ENCODE measurements at regions not wholly inside any gene's neighbourhood (a gene's known extent, or its start where the extent isn't known, plus 50 kb on each side); places are given as distances from the start of the nearest gene placed in this dataset.

- no TSS peak for BruUV-seq (replicated peaks)
- Histone ChIP-seq H3K9me3 (replicated peaks; ENCODE audit: control insufficient read depth, insufficient read depth, low read length) (no peaks in the 10 kb centered on the region), H3K27ac (ENCODE audit: control insufficient read depth, insufficient read depth) (no peak overlapping the region), H4K20me1 (ENCODE audit: control insufficient read depth, insufficient read depth) (no peaks in the 10 kb centered on the region), H3K27me3 (replicated peaks in 1 of 2; ENCODE audit: control insufficient read depth in 2 of 2, insufficient read depth in 2 of 2, low read length in 1 of 2) (no peaks in the 10 kb centered on the region), H3K79me2 (ENCODE audit: control insufficient read depth, insufficient read depth, low read length) (no peaks in the 10 kb centered on the region), H2AFZ (ENCODE audit: control insufficient read depth, low read depth, low read length) (no peak overlapping the region), H3K4me3 (no peak overlapping the region), H3K4me1 (ENCODE audit: control insufficient read depth, insufficient read depth, low read length) (no peaks in the 10 kb centered on the region), H3K9ac (ENCODE audit: control insufficient read depth, insufficient read depth, low read length) (no peak overlapping the region), H3K36me3 (ENCODE audit: control insufficient read depth in 2 of 2, insufficient read depth in 2 of 2, low read length in 1 of 2) (no peaks in the 10 kb centered on the region), H3K4me2 (ENCODE audit: control insufficient read depth, insufficient read depth) (no peak overlapping the region)
- CTCF ChIA-PET, result no interaction called here
- FAIRE-seq (no peak), ATAC-seq (no peak), DNase-seq (ENCODE audit: low read depth, low spot score) (no peak)
- RAD21 ChIA-PET (ENCODE audit: unreplicated experiment), result no interaction called here
- in situ Hi-C loops (cut with MboI), result no loop called here
- SMC1A ChIA-PET (ENCODE audit: uncharacterized antibody, unreplicated experiment), result interaction anchor here (1.4 kb wide), 1 partner anchor 9 kb away, joined by 5 read pairs; no protein-coding TSS in a partner anchor
- intact Hi-C loops (cut with micrococcal nuclease; ENCODE audit: unreplicated experiment), result no loop called here
- 36% methylated on average over 7 of the region's 7 CpGs for WGBS (ENCODE audit: insufficient coverage, insufficient replicate concordance, low lambda C conversion rate, missing lambda C conversion rate)
- POLR2A ChIA-PET, result no interaction called here
- TF ChIP-seq, protein P1, sequence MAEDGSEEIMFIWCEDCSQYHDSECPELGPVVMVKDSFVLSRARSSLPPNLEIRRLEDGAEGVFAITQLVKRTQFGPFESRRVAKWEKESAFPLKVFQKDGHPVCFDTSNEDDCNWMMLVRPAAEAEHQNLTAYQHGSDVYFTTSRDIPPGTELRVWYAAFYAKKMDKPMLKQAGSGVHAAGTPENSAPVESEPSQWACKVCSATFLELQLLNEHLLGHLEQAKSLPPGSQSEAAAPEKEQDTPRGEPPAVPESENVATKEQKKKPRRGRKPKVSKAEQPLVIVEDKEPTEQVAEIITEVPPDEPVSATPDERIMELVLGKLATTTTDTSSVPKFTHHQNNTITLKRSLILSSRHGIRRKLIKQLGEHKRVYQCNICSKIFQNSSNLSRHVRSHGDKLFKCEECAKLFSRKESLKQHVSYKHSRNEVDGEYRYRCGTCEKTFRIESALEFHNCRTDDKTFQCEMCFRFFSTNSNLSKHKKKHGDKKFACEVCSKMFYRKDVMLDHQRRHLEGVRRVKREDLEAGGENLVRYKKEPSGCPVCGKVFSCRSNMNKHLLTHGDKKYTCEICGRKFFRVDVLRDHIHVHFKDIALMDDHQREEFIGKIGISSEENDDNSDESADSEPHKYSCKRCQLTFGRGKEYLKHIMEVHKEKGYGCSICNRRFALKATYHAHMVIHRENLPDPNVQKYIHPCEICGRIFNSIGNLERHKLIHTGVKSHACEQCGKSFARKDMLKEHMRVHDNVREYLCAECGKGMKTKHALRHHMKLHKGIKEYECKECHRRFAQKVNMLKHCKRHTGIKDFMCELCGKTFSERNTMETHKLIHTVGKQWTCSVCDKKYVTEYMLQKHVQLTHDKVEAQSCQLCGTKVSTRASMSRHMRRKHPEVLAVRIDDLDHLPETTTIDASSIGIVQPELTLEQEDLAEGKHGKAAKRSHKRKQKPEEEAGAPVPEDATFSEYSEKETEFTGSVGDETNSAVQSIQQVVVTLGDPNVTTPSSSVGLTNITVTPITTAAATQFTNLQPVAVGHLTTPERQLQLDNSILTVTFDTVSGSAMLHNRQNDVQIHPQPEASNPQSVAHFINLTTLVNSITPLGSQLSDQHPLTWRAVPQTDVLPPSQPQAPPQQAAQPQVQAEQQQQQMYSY (CRISPR knock-in tag; IDR thresholded peaks at IDR 0.05), result no peak
- TF ChIP-seq ZSCAN29 (IDR thresholded peaks at IDR 0.05) (no peak), EZH2 (IDR thresholded peaks at IDR 0.05; ENCODE audit: borderline replicate concordance, control insufficient read depth, low read depth, low read length) (no peak), TCF7 (IDR thresholded peaks at IDR 0.05; ENCODE audit: borderline replicate concordance) (no peak), BACH1 (IDR thresholded peaks at IDR 0.05; ENCODE audit: borderline replicate concordance) (no peak), SUZ12 (IDR thresholded peaks at IDR 0.05; ENCODE audit: unreplicated experiment) (no peak), RFX5 (IDR thresholded peaks at IDR 0.05; ENCODE audit: low read depth, low read length) (no peak), CBX5 (IDR thresholded peaks at IDR 0.05; ENCODE audit: low read depth) (no peak), PKNOX1 (IDR thresholded peaks at IDR 0.05) (no peak), KDM1A (IDR thresholded peaks at IDR 0.05; ENCODE audit: borderline replicate concordance) (no peak), NFIC (IDR thresholded peaks at IDR 0.05; ENCODE audit: low read depth, low read length) (no peak)
- TF ChIP-seq, protein P2, sequence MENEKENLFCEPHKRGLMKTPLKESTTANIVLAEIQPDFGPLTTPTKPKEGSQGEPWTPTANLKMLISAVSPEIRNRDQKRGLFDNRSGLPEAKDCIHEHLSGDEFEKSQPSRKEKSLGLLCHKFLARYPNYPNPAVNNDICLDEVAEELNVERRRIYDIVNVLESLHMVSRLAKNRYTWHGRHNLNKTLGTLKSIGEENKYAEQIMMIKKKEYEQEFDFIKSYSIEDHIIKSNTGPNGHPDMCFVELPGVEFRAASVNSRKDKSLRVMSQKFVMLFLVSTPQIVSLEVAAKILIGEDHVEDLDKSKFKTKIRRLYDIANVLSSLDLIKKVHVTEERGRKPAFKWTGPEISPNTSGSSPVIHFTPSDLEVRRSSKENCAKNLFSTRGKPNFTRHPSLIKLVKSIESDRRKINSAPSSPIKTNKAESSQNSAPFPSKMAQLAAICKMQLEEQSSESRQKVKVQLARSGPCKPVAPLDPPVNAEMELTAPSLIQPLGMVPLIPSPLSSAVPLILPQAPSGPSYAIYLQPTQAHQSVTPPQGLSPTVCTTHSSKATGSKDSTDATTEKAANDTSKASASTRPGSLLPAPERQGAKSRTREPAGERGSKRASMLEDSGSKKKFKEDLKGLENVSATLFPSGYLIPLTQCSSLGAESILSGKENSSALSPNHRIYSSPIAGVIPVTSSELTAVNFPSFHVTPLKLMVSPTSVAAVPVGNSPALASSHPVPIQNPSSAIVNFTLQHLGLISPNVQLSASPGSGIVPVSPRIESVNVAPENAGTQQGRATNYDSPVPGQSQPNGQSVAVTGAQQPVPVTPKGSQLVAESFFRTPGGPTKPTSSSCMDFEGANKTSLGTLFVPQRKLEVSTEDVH (IDR thresholded peaks at IDR 0.05; ENCODE audit: low read depth, partially characterized antibody), result no peak
- TF ChIP-seq, protein P3, sequence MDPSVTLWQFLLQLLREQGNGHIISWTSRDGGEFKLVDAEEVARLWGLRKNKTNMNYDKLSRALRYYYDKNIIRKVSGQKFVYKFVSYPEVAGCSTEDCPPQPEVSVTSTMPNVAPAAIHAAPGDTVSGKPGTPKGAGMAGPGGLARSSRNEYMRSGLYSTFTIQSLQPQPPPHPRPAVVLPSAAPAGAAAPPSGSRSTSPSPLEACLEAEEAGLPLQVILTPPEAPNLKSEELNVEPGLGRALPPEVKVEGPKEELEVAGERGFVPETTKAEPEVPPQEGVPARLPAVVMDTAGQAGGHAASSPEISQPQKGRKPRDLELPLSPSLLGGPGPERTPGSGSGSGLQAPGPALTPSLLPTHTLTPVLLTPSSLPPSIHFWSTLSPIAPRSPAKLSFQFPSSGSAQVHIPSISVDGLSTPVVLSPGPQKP (IDR thresholded peaks at IDR 0.05; ENCODE audit: low read depth, low read length), result no peak
Measured at GRCh38 chr14:87797001-87797400, 196.0 kb downstream of the GALC start.
